AG04450 (cell line): ENCODE measurements at regions not wholly inside any gene's neighbourhood (a gene's known extent, or its start where the extent isn't known, plus 50 kb on each side); places are given as distances from the start of the nearest gene placed in this dataset.

Source experiments
- CTCF ChIA-PET: fragments of 300-600, 350-600 bp; formaldehyde crosslinking; extraction: SDS; loops from one replicate; lab custom pipeline; 2022; ENCODE audit warnings: antibody characterized with exemption, inconsistent platforms; lab: Charles Lee
- POLR2A ChIA-PET: fragments of 350-600 bp; formaldehyde crosslinking; extraction: SDS; loops from one replicate; lab custom pipeline; 2021; ENCODE audit warnings: antibody characterized with exemption, inconsistent platforms; lab: Yijun Ruan, JAX
- DNase-seq: peaks from one replicate; pipeline ENCODE4 v3.0.0-alpha.2; 2011; ENCODE audit warnings: low read depth, low spot score
- H3K27ac ChIP-seq: one replicate; pipeline ENCODE4 v1.5.1; 2012; ENCODE audit warnings: low read depth, low read length, control low read depth
- H3K27me3 ChIP-seq: one replicate; pipeline ENCODE4 v1.6.0; 2012; ENCODE audit warnings: low read length; ENCODE audit not compliant: control insufficient read depth, insufficient read depth
- H3K4me3 ChIP-seq: 2 replicates; pipeline ENCODE4 v1.5.1; 2011; ENCODE audit warnings: mild to moderate bottlenecking, low read depth, low read length, control low read depth
- H3K9me3 ChIP-seq: 2 replicates; pipeline ENCODE4 v1.5.1; 2012; ENCODE audit warnings: low read length; ENCODE audit not compliant: control insufficient read depth, insufficient read depth
- TF ChIP-seq, protein P1 (sequence below): IDR thresholded peaks from 2 replicates; pipeline ENCODE4 v1.5.1; 2011; ENCODE audit warnings: low read depth, low read length, control low read depth, inconsistent platforms

DNA sequence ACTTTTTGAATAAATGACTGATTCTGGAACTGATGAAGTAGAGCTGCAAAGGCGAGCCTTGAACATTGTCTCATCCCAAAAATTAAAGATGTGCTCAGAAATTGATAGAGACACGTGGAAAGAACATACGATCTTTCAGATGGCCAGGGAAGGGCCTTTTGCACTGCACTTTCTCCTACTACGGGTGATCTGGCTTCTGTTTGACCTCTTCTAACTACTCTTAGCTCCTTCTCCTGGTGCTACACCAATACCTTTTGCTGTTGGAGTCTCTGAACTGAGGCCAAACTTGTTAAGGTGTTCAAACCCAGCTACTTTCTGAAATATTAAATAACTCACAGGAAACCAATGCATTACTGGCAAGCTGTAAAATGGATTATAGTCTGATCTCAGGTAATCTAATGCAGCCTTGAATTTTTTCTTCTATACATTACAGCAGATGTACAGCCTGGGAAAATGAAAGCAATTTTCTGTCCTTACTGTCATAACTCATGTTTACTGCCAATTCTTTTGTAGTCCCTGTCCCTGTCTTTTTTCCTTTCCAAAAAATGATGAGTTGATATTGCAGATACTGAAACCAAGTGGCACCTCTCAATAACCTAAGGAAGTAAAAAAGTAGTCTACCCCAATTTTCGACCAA lies 1086.1 kb upstream of the CNTN5 start:
- Histone ChIP-seq H3K4me3 (no peak overlapping the region), H3K9me3 (no peaks in the 10 kb centered on the region), H3K27ac (no peak overlapping the region), H3K27me3 (no peaks in the 10 kb centered on the region)
- CTCF ChIA-PET, result no interaction called here
- POLR2A ChIA-PET, result no interaction called here
- TF ChIP-seq, protein P1, sequence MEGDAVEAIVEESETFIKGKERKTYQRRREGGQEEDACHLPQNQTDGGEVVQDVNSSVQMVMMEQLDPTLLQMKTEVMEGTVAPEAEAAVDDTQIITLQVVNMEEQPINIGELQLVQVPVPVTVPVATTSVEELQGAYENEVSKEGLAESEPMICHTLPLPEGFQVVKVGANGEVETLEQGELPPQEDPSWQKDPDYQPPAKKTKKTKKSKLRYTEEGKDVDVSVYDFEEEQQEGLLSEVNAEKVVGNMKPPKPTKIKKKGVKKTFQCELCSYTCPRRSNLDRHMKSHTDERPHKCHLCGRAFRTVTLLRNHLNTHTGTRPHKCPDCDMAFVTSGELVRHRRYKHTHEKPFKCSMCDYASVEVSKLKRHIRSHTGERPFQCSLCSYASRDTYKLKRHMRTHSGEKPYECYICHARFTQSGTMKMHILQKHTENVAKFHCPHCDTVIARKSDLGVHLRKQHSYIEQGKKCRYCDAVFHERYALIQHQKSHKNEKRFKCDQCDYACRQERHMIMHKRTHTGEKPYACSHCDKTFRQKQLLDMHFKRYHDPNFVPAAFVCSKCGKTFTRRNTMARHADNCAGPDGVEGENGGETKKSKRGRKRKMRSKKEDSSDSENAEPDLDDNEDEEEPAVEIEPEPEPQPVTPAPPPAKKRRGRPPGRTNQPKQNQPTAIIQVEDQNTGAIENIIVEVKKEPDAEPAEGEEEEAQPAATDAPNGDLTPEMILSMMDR, result no peak
- no peak for DNase-seq

DNA sequence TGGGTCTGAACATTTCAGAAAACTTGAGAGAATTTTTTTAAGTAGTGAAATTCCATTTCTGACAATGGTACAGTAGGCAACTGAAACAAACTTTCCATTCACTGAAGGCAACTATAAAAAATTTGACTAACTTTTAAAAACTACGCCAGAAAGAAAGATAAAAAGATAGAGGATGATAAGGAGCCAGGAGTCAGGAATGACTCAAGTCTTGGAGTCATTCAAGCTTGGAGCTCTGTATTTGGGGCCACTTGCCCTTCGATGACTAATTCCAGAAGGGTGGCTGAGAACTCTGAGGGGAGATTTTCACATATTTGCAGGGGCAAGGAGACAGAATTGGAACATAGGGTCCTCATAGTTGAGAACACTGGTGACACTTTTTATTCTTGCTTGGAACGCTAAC lies 1083.2 kb upstream of the CNTN5 start:
- ChIA-PET POLR2A (no interaction called here), CTCF (no interaction called here)

GRCh38 chr11:97938789-97939188 lies 1082.0 kb upstream of the CNTN5 start:
- Histone ChIP-seq H3K9me3 (no peaks in the 10 kb centered on the region), H3K4me3 (no peak overlapping the region), H3K27me3 (no peaks in the 10 kb centered on the region), H3K27ac (no peak overlapping the region)
- TF ChIP-seq, protein P1, result no peak
- CTCF ChIA-PET, result no interaction called here
- POLR2A ChIA-PET, result no interaction called here
- DNase-seq, result no peak

More for the DNA sequence above, 1083.2 kb upstream of the CNTN5 start:
- Histone ChIP-seq H3K27ac (no peak overlapping the region), H3K9me3 (no peaks in the 10 kb centered on the region), H3K4me3 (no peak overlapping the region), H3K27me3 (no peaks in the 10 kb centered on the region)
- TF ChIP-seq, protein P1, result no peak
- DNase-seq, result no peak

DNA sequence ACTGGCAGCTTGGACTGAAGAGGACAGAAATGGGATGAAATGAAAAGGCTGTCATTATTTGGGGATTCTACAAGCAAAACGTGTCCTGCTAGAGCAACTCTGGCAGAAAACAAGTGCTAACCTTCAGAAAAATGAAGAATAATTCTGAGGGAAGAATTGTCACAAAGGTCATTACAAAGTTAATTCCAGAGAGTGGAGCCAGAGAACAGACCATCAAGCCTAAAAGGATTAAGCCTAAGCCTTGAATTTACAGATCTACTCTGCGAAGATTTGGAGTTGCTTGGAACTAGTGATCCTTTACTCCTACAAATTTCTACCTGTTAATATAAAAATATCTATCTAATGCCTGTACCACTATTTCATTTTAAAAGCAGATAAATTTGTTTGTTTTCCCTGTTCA lies 1077.3 kb upstream of the CNTN5 start:
- TF ChIP-seq, protein P1, result no peak
- Histone ChIP-seq H3K9me3 (no peaks in the 10 kb centered on the region), H3K27ac (no peak overlapping the region), H3K4me3 (no peak overlapping the region), H3K27me3 (no peaks in the 10 kb centered on the region)
- POLR2A ChIA-PET, result no interaction called here
- CTCF ChIA-PET, result no interaction called here
- no peak for DNase-seq

DNA sequence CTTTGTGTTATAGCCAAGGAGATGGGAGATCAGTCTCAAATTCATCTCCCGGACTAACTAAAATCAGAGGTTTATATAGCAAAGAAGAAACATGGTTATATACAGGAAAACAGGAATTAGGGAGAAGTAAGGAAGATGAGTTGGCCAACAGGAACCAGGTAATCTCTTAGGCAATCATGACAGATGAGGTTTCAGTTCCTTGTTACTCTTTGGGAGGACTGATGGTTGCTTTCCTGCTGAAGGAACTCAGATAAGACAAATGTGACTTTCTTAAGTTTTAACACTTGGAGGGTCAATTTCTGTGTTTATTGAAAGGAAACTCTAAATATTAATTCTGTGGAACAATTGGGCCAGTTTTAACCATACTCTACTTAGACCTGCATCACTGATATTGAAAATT lies 1072.0 kb upstream of the CNTN5 start:
- H3K27me3 ChIP-seq, result no peaks in the 10 kb centered on the region
- POLR2A ChIA-PET, result no interaction called here
- H3K9me3 ChIP-seq, result no peaks in the 10 kb centered on the region
- CTCF ChIA-PET, result no interaction called here
- H3K4me3 ChIP-seq, result no peak overlapping the region
- no peak overlapping the region for H3K27ac ChIP-seq
- DNase-seq, result no peak
- TF ChIP-seq, protein P1, result no peak
